Caco-2 (cell line): ENCODE measurements at regions not wholly inside any gene's neighbourhood (a gene's known extent, or its start where the extent isn't known, plus 50 kb on each side); places are given as distances from the start of the nearest gene placed in this dataset.

Experiments
- BruUV-seq: library from RNA; stranded (reverse); fragments of 400-500 nt; replicated peaks from 2 replicates; lab custom pipeline; 2021; lab: Mats Ljungman, UMichigan
- CTCF ChIA-PET: fragments of 300-600 bp; sonication (Branson Sonifier 250); formaldehyde crosslinking; loops from one replicate; lab custom pipeline; 2022; ENCODE audit warnings: antibody characterized with exemption; lab: Charles Lee
- POLR2A ChIA-PET: fragments of 300-600 bp; sonication (Branson Sonifier 250); formaldehyde crosslinking; loops from one replicate; lab custom pipeline; 2022; ENCODE audit warnings: antibody characterized with exemption; lab: Charles Lee
- DNase-seq, 2 experiments: peaks; one replicate each; pipeline versions ENCODE4 v3.0.0 to v3.0.0-alpha.2; 2020 to 2022
- H3K27me3 ChIP-seq: replicated peaks from 2 replicates; pipeline ENCODE4 v1.6.0; 2011; ENCODE audit warnings: low read length; ENCODE audit not compliant: control insufficient read depth, insufficient read depth
- H3K36me3 ChIP-seq: 2 replicates; pipeline ENCODE4 v1.5.1; 2011; ENCODE audit warnings: low read length; ENCODE audit not compliant: control insufficient read depth, insufficient read depth
- H3K4me1 ChIP-seq: fragments of 250-450 bp; sonication (Bioruptor Pico); 2 replicates; pipeline ENCODE4 v1.5.1; 2020; ENCODE audit warnings: mild to moderate bottlenecking
- H3K4me3 ChIP-seq: 2 replicates; pipeline ENCODE4 v1.5.1; 2011; ENCODE audit warnings: low read depth, mild to moderate bottlenecking, control low read depth, low read length
- H3K9me3 ChIP-seq: fragments of 250-450 bp; sonication (Bioruptor Pico); 2 replicates; pipeline ENCODE4 v1.5.1; 2020; ENCODE audit warnings: mild to moderate bottlenecking, moderate library complexity
- H3K27ac Mint-ChIP-seq: one replicate; pipeline ENCODE4 v1.8.0; 2022; ENCODE audit warnings: mixed read lengths; ENCODE audit not compliant: unreplicated experiment
- H3K27me3 Mint-ChIP-seq: one replicate; pipeline ENCODE4 v1.8.0; 2022; ENCODE audit warnings: mixed read lengths; ENCODE audit not compliant: insufficient read depth, unreplicated experiment
- H3K36me3 Mint-ChIP-seq: one replicate; pipeline ENCODE4 v1.8.0; 2022; ENCODE audit warnings: mild to moderate bottlenecking, mixed read lengths; ENCODE audit not compliant: insufficient read depth, unreplicated experiment
- H3K4me1 Mint-ChIP-seq: one replicate; pipeline ENCODE4 v1.8.0; 2022; ENCODE audit warnings: low read depth, mixed read lengths; ENCODE audit not compliant: unreplicated experiment
- H3K4me3 Mint-ChIP-seq: one replicate; pipeline ENCODE4 v1.8.0; 2022; ENCODE audit warnings: mild to moderate bottlenecking, moderate library complexity, mixed read lengths; ENCODE audit not compliant: unreplicated experiment
- H3K9me3 Mint-ChIP-seq: one replicate; pipeline ENCODE4 v1.8.0; 2022; ENCODE audit warnings: mixed read lengths; ENCODE audit not compliant: unreplicated experiment
- intact Hi-C: fragments of 100-400 bp; cut with micrococcal nuclease; formaldehyde crosslinking; loops from one replicate; pipeline ENCODE4 v1.10.0; 2022; ENCODE audit not compliant: unreplicated experiment
- TF ChIP-seq, protein P1 (sequence below), 2 experiments: fragments of 200-600 bp in 1 of 2; IDR thresholded peaks; 1 replicate in 1 of 2; 2 replicates in 1 of 2; pipeline versions ENCODE4 v1.5.1 to v1.8.0; 2011 to 2022; ENCODE audit warnings: antibody characterized with exemption in 1 of 2, control low read depth in 1 of 2, inconsistent platforms in 1 of 2, low read depth in 1 of 2, low read length in 1 of 2, mild to moderate bottlenecking in 1 of 2, moderate library complexity in 1 of 2; ENCODE audit not compliant: insufficient read depth in 1 of 2, severe bottlenecking in 1 of 2, unreplicated experiment in 1 of 2

DNA sequence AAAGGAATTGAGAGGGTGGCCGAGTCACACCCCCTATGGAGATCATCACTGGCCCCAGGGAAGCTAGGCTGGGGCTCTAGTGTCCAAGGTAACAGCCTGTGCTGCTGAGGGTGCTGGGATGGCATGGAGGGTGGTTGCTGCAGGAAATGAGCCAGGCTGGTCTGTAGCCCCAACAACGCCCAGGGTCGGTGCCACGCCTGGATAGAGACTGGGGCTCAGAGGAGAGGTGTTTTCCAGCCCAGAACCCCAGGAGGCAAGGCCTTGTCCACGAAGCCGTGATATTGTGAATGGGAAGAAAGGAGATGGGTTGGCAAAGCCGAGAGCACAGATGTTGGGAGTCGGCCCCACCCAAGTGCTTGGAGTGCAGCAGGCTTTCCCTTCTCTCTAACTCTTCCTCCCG lies 68.9 kb upstream of the ACTRT2 start:
- H3K27ac Mint-ChIP-seq, result no peak overlapping the region
- H3K4me1 ChIP-seq, result no peaks in the 10 kb centered on the region

DNA sequence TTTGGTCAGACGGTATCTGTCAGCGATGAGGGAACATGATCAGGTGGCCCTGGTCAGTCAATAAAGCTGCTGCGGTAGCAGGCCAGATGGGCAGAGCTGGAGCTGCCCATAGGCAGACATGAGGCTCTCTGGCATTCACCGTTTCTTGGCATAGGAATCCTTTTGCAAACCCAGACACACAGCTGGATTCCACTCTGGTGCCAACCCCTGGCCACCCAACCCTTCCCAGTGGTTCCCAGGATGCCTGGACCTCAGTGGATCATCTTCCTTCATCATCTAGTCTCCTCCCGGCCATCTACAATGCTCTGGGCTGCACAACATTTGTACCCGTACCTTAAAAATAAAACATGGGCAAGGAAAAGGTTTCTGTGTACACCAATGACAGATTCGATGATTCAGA lies 68.3 kb upstream of the ACTRT2 start:
- CTCF ChIA-PET, result no interaction called here
- Mint-ChIP-seq H3K4me3 (no peak overlapping the region), H3K9me3 (peaks cover 10% of the 10 kb centered on the region)

More for the DNA sequence above, 68.9 kb upstream of the ACTRT2 start:
- CTCF ChIA-PET, result no interaction called here
- Histone ChIP-seq H3K4me3 (no peak overlapping the region), H3K9me3 (no peaks in the 10 kb centered on the region), H3K27me3 (no peaks in the 10 kb centered on the region), H3K36me3 (no peaks in the 10 kb centered on the region)
- Mint-ChIP-seq H3K4me3 (no peak overlapping the region), H3K9me3 (peaks cover 10% of the 10 kb centered on the region), H3K36me3 (no peaks in the 10 kb centered on the region), H3K4me1 (no peaks in the 10 kb centered on the region), H3K27me3 (peaks cover 9% of the 10 kb centered on the region)
- DNase-seq, result no peak
- TF ChIP-seq, protein P1, sequence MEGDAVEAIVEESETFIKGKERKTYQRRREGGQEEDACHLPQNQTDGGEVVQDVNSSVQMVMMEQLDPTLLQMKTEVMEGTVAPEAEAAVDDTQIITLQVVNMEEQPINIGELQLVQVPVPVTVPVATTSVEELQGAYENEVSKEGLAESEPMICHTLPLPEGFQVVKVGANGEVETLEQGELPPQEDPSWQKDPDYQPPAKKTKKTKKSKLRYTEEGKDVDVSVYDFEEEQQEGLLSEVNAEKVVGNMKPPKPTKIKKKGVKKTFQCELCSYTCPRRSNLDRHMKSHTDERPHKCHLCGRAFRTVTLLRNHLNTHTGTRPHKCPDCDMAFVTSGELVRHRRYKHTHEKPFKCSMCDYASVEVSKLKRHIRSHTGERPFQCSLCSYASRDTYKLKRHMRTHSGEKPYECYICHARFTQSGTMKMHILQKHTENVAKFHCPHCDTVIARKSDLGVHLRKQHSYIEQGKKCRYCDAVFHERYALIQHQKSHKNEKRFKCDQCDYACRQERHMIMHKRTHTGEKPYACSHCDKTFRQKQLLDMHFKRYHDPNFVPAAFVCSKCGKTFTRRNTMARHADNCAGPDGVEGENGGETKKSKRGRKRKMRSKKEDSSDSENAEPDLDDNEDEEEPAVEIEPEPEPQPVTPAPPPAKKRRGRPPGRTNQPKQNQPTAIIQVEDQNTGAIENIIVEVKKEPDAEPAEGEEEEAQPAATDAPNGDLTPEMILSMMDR (IDR thresholded peaks at IDR 0.05; ENCODE audit: insufficient read depth in 1 of 2, low read depth in 1 of 2, low read length in 1 of 2, severe bottlenecking in 1 of 2, unreplicated experiment in 1 of 2), result no peak
- BruUV-seq, result no TSS peak
- POLR2A ChIA-PET, result no interaction called here
- intact Hi-C loops, result no loop called here

DNA sequence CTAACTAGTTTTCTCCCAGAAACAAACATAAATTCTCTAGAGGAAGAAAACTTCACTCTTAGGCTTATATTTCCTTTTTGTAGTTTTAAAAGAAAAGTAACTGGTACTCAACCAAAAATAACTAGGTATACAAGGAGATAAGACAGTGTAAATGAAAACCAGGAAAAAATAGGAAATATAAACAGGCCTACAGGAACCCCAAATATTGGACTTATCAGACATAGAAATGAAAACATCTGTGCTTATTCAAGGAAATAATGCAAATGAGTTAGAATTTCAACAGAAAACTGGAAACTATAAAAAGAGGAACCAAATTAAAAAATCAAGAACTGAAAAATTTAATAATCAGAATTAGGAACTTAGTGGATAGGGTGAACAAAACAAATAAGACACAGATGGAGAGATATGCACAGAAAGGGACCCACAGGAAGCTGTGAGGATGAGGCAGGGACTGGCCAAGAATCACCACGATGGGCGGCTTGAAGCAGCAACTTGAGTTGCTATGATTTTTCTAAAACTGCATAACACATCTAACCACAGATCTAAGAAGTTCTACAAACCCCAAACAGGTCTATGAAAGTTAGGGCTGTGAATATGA lies 67.5 kb upstream of the ACTRT2 start:
- Mint-ChIP-seq H3K36me3 (no peaks in the 10 kb centered on the region), H3K27ac (no peak overlapping the region), H3K27me3 (peaks cover 9% of the 10 kb centered on the region), H3K9me3 (peaks cover 10% of the 10 kb centered on the region), H3K4me1 (no peaks in the 10 kb centered on the region), H3K4me3 (no peak overlapping the region)
- H3K4me3 ChIP-seq, result no peak overlapping the region
- ChIA-PET POLR2A (no interaction called here), CTCF (no interaction called here)
- H3K27me3 ChIP-seq, result no peaks in the 10 kb centered on the region
- BruUV-seq, result no TSS peak
- no peak for DNase-seq
- TF ChIP-seq, protein P1 (IDR thresholded peaks at IDR 0.05; ENCODE audit: insufficient read depth in 1 of 2, low read depth in 1 of 2, low read length in 1 of 2, severe bottlenecking in 1 of 2, unreplicated experiment in 1 of 2), result no peak
- H3K36me3 ChIP-seq, result no peaks in the 10 kb centered on the region
- intact Hi-C loops, result no loop called here
- H3K9me3 ChIP-seq, result no peaks in the 10 kb centered on the region
- no peaks in the 10 kb centered on the region for H3K4me1 ChIP-seq

More for the DNA sequence above, 68.3 kb upstream of the ACTRT2 start:
- H3K4me3 ChIP-seq, result no peak overlapping the region
- H3K36me3 ChIP-seq, result no peaks in the 10 kb centered on the region
- H3K9me3 ChIP-seq, result no peaks in the 10 kb centered on the region
- DNase-seq, result no peak
- no peak overlapping the region for H3K27ac Mint-ChIP-seq
- no peaks in the 10 kb centered on the region for H3K4me1 Mint-ChIP-seq
- intact Hi-C loops, result no loop called here
- POLR2A ChIA-PET, result no interaction called here
- BruUV-seq, result no TSS peak
- no peaks in the 10 kb centered on the region for H3K36me3 Mint-ChIP-seq
- TF ChIP-seq, protein P1 (IDR thresholded peaks at IDR 0.05; ENCODE audit: insufficient read depth in 1 of 2, low read depth in 1 of 2, low read length in 1 of 2, severe bottlenecking in 1 of 2, unreplicated experiment in 1 of 2), result no peak
- H3K27me3 ChIP-seq, result no peaks in the 10 kb centered on the region
- no peaks in the 10 kb centered on the region for H3K4me1 ChIP-seq
- H3K27me3 Mint-ChIP-seq, result peaks cover 9% of the 10 kb centered on the region
